Germinal center (tissue), 1 donor: ENCODE measurements at regions not wholly inside any gene's neighbourhood (a gene's known extent, or its start where the extent isn't known, plus 50 kb on each side); places are given as distances from the start of the nearest gene placed in this dataset.
"Not testable (repeated sequence)": the region's sequence is repeated elsewhere in the genome, so short reads cannot be mapped to it uniquely, and the experiment has no call there.

ENCODE experiments used
- DNase-seq: peaks from one replicate; pipeline ENCODE4 v3.0.0; 2012; ENCODE audit warnings: mixed read lengths, low spot score

DNA sequence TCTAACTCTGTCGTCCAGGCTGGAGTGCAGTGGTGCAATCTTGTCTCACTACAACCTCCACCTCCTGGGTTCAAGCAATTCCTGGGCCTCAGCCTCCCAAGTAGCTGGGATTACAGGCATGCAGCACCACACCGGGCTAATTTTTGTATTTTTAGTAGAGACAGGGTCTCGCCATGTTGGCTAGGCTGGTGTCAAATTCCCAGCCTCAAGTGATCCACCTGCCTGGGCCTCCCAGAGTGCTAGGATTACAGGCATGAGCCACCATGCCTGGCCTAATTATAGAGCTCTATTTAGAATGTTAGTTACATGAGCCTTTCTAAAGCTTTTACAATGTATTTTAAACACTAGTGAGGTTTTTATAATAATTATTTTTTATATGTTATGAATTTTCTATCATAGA lies 1346.4 kb downstream of the TECRL start:
- not testable (repeated sequence) for DNase-seq

GRCh38 chr4:63049726-63050125 lies 1359.5 kb downstream of the TECRL start:
- no peak for DNase-seq

DNA sequence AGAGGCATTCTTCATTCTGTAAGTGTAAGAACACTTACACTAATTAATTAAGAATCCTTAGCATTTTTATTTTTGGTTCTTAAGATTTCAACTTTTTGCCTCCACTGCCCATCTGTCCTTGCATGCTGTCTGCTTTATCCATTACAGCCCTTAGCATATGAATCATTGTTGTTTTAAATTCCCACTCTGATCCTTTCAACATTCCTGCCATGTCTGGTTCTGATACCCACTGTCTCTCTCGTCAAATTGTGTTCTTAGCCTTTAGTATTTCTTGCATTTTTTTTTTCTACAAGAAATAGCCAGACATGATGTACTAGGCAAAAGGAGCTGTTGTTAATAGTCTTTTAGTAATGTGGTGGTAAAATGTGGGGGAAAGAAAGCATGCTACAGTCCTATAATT lies 1360.0 kb downstream of the TECRL start:
- DNase-seq, result no peak

- DNase-seq, result no peak
Observed at GRCh38 chr4:63036159-63036866, 1372.9 kb downstream of the TECRL start.

DNA sequence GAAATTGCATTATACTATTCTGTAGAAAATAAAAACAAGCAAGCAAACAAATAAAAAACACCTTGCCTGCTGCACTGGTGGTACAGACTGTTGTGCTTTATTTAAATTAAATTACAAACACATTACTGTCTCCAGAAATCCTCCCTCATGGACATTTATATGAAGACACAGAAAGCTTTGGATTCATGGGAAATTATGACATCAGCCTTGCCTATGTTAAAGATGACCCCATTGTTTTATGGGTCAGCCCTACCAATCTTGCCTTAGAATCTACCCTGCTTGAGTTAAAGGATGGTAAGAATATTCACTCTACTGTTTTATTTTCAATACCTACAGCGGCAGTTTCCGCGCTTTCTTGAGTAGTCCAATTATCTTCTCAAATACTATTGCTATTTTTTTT lies 1379.9 kb downstream of the TECRL start:
- no peak for DNase-seq

GRCh38 chr4:63020661-63021060 lies 1388.6 kb downstream of the TECRL start:
- DNase-seq, result no peak

DNA sequence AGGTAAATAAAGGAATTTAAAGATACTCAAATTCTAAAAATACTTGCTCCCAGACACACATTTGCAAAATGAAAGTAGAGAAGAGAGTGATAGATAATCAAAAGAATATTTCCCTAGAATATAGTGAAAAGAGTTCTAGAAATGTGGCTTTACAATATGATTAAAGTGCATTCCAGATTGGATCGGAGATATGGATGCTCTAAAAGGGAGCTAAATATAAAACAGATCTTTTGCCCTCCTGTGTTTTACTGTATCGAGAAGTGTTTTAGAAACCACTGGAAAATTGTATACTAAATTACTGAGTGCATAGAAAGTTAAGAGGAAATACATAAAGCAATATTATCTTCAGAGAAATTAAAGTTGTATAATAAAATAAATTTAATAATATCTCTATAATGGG lies 1392.0 kb downstream of the TECRL start:
- DNase-seq, result no peak

DNA sequence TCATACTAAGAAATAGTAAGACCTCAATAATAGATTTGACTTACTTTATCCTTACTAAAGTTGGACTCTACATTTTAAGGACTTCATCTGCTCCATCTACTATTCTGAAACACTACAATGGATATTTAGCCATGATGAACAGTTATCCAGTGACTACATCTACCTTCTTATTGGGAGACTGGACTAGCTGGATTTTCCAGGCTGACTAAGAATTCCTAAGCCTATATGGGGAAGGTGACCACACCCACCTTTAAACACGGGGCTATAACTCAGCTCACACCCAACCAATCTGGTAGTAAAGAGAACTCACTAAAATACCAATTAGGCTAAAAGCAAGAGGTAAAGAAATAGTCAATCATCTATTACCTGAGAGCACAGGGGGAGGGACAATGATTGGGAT lies 1438.4 kb downstream of the TECRL start:
- DNase-seq, result no peak

- no peak for DNase-seq
Observed at GRCh38 chr4:62960415-62960814, 1448.8 kb downstream of the TECRL start.

DNA sequence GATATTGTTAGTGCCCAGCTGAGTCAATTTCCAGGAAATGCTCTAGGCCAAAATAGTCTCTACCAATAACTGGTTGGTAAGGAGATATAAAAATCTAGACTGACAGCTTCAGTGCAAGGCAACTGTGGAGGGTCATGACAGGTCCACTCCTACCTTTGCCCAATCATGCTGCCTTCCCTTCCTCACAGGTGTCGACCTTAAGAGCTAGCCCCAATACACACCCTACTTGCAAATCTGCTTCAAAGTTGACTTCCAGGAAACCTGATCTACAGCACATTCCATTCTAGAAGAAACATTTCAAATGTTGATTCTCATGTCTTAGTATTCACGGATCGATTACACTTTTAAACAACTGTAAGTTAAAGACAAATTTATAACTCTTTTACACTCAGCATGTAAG lies 1455.5 kb downstream of the TECRL start:
- DNase-seq, result no peak

DNA sequence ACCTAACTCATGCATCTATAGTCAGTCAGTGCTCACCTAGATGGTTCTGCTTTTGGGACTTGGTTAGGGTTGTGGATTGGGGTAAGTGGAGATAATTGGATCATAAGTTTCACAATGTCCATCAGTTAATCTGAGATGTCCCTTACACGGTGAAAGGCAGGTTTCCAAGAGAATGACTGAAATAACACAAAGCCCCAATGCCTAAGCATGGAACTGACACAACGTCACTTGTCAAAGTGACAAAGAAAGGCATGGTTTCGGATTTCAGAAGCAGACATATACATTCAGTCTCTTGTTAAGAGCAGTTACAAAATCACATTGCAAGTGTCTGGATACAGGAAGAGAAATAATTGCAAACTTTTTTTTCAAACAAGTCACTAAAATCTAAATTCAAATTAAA lies 1456.9 kb downstream of the TECRL start:
- DNase-seq, result no peak

DNA sequence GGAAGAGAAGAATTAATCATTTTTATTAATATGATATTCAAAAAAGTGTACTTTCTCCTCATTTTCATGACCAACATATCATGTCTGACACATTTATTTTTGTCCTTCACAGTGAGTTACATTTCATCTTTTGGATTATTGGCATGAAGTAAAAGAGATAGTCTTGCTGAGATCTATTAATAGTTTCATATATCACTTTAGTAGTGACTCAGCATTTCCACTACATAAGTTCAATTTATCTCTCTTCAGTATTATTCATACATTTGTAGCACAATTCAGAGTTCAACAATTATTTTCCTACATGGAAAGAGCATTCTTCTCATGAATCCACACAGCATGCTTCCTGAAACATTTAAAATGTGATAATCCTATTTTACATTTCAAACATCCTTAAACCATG lies 1461.1 kb downstream of the TECRL start:
- no peak for DNase-seq

DNA sequence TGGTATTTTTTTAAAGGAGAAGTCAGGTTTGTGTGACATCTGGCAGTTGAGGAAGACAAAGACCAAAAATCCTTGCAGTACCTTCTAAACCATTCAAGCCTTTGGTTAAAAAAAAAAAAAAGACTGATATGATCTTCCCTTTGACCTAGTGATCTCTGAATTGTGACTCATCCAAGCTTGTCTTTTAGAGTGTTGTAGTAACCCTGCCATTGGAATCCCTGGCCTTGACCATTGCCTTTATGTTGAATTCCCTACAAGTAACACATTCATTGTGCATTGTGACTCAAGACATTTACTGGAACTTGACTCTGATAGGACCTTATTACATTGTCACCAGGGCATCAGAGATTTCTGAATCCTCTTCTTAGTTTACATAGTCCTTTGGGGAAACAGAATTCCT lies 1469.0 kb downstream of the TECRL start:
- no peak for DNase-seq

GRCh38 chr4:62930884-62931283 lies 1478.4 kb downstream of the TECRL start:
- DNase-seq, result no peak

DNA sequence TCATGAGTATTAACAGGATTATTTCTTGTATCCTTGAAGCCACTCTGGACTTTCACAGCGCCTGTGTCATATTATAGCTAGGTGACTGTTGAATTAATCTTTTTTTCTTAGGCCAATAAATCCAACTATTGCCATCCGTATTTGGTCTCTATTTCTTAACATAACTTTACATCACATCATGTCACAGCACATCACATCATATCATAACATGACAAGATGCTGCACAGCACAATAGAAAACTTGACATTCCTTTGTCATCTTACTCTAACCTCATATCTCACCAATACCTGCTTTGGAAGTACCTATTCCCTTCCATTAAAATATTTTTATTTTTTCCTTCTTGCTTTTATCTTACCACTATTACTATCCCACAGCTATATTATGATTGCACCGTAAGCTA lies 1480.8 kb downstream of the TECRL start:
- no peak for DNase-seq

GRCh38 chr4:62927574-62927973 lies 1481.7 kb downstream of the TECRL start:
- no peak for DNase-seq

GRCh38 chr4:62923783-62924182 lies 1485.5 kb downstream of the TECRL start:
- DNase-seq, result no peak

GRCh38 chr4:62917649-62918048 lies 1491.6 kb downstream of the TECRL start:
- no peak for DNase-seq

DNA sequence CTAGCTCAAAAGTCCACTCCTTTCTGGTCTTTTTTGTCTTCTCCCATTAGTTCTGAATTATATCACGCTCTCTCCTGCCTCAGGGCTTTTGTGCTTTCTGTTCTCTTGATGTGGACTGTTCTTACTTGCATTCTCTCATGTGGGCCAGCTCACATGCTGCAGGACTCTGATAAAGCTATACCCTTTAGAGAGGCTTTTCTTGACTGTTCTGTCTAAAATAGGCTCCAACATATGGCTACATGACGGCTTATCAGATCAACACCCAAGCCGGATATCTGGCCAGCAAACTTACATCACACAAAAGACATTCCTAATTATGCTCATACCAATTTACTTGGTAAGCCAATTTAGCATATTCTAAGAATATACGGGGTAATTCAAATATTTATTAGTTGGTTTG lies 1494.5 kb downstream of the TECRL start:
- DNase-seq, result no peak

GRCh38 chr4:62913065-62913464 lies 1496.2 kb downstream of the TECRL start:
- DNase-seq, result no peak

- DNase-seq, result no peak
Observed at GRCh38 chr4:62912531-62912930, 1496.7 kb downstream of the TECRL start.

DNA sequence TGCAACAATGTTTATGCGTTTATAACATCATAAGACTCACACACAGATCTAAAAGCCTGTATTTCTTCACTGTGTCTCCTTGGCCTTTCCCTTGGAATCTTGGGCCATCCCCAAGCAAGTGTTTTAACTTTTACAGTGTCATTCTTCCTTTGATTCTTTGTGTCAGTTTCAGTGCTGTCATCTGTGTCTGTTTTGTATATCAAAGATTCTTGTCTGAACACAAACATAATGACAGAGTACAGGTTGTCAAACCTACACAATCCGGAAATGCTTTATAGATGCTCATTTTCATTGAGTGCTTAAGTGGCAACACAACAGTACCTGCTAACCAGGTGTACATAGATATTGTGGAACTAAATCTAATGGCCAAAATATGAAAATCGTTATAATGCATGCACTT lies 1500.0 kb downstream of the TECRL start:
- no peak for DNase-seq

DNA sequence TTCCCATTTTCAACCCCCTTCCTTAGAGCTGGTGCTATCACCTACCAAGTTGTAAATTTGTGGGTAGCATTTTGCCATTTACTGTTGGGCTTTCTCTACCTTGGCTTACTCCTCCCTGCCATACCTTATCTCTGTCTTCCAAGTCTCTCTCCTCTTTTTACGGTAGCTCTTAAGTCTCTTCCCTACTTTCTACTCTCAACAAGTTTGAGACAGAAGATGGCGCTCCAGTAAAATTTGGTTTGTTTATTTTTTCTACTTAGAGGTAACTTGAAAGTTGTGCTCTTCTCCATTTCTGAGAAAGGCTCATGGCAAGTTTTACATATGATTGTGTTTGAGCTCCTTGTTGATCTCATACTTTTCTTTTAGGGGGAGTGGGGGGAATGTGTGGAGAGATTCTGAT lies 1508.1 kb downstream of the TECRL start:
- no peak for DNase-seq

- DNase-seq, result no peak
Observed at GRCh38 chr4:62899646-62900364, 1509.4 kb downstream of the TECRL start.
